Upper lobe of left lung (tissue), 4 donors: ENCODE measurements at regions not wholly inside any gene's neighbourhood (a gene's known extent, or its start where the extent isn't known, plus 50 kb on each side); places are given as distances from the start of the nearest gene placed in this dataset.

Experiments used
- CTCF ChIP-seq, 6 experiments: fragments of 450-650 bp in 4 of 6; fragments of 200-600 bp in 2 of 6; sonication (generic) in 2 of 6; IDR thresholded peaks; one replicate each; pipeline ENCODE4 v1.5.1; 2016 to 2019; ENCODE audit warnings: antibody characterized with exemption in 6 of 6
- EP300 ChIP-seq, 4 donors: sonication (generic); formaldehyde crosslinking; IDR thresholded peaks; one replicate each; pipeline ENCODE4 v1.5.1; 2017; ENCODE audit warnings: antibody characterized with exemption in 4 of 4, control low read depth in 2 of 4
- POLR2A ChIP-seq, 4 donors: fragments of 450-650 bp; IDR thresholded peaks; one replicate each; pipeline ENCODE4 v1.5.1; 2016 to 2017; ENCODE audit warnings: antibody characterized with exemption in 4 of 4, mild to moderate bottlenecking in 2 of 4

GRCh38 chr6:9890893-9891292 lies 524.0 kb downstream of the TFAP2A start:
- TF ChIP-seq CTCF (IDR thresholded peaks at IDR 0.05) (no peak), POLR2A (IDR thresholded peaks at IDR 0.05) (no peak), EP300 (IDR thresholded peaks at IDR 0.05) (no peak)
